WERI-Rb-1 (cell line): ENCODE measurements at regions not wholly inside any gene's neighbourhood (a gene's known extent, or its start where the extent isn't known, plus 50 kb on each side); places are given as distances from the start of the nearest gene placed in this dataset.
"Not testable (repeated sequence)": the region's sequence is repeated elsewhere in the genome, so short reads cannot be mapped to it uniquely, and the experiment has no call there.

Source experiments
- DNase-seq: peaks from one replicate; pipeline ENCODE4 v3.0.0-alpha.2; 2020
- H3K27ac ChIP-seq: fragments of 250-450 bp; sonication (Bioruptor Pico); 2 replicates; pipeline ENCODE4 v1.5.1; 2020; ENCODE audit warnings: mild to moderate bottlenecking, moderate library complexity
- H3K27me3 ChIP-seq: fragments of 250-450 bp; sonication (Bioruptor Pico); 2 replicates; pipeline ENCODE4 v1.5.1; 2021; ENCODE audit warnings: mild to moderate bottlenecking, low read depth, moderate library complexity; ENCODE audit not compliant: insufficient read depth, severe bottlenecking
- H3K36me3 ChIP-seq: fragments of 250-450 bp; sonication (Bioruptor Pico); 2 replicates; pipeline ENCODE4 v1.5.1; 2020; ENCODE audit warnings: mild to moderate bottlenecking, moderate library complexity
- H3K4me3 ChIP-seq: 2 replicates; pipeline ENCODE4 v1.5.1; 2011; ENCODE audit warnings: low read depth, mild to moderate bottlenecking, control low read depth, low read length
- H3K9me3 ChIP-seq: fragments of 250-450 bp; sonication (Bioruptor Pico); 2 replicates; pipeline ENCODE4 v1.5.1; 2021; ENCODE audit warnings: mild to moderate bottlenecking, moderate library complexity; ENCODE audit not compliant: severe bottlenecking
- TF ChIP-seq, protein P1 (sequence below): IDR thresholded peaks from 2 replicates; pipeline ENCODE4 v1.5.1; 2011; ENCODE audit warnings: low read depth, mild to moderate bottlenecking, control low read depth, inconsistent platforms, low read length

- Histone ChIP-seq H3K27ac (no peak overlapping the region), H3K4me3 (no peak overlapping the region), H3K9me3 (no peaks in the 10 kb centered on the region), H3K27me3 (no peaks in the 10 kb centered on the region), H3K36me3 (peaks cover 13% of the 10 kb centered on the region)
- DNase-seq, result no peak
- TF ChIP-seq, protein P1, sequence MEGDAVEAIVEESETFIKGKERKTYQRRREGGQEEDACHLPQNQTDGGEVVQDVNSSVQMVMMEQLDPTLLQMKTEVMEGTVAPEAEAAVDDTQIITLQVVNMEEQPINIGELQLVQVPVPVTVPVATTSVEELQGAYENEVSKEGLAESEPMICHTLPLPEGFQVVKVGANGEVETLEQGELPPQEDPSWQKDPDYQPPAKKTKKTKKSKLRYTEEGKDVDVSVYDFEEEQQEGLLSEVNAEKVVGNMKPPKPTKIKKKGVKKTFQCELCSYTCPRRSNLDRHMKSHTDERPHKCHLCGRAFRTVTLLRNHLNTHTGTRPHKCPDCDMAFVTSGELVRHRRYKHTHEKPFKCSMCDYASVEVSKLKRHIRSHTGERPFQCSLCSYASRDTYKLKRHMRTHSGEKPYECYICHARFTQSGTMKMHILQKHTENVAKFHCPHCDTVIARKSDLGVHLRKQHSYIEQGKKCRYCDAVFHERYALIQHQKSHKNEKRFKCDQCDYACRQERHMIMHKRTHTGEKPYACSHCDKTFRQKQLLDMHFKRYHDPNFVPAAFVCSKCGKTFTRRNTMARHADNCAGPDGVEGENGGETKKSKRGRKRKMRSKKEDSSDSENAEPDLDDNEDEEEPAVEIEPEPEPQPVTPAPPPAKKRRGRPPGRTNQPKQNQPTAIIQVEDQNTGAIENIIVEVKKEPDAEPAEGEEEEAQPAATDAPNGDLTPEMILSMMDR, result no peak
These were observed 68.3 kb upstream of the HGFAC start for GRCh38 chr4:3373468-3373867.

DNA sequence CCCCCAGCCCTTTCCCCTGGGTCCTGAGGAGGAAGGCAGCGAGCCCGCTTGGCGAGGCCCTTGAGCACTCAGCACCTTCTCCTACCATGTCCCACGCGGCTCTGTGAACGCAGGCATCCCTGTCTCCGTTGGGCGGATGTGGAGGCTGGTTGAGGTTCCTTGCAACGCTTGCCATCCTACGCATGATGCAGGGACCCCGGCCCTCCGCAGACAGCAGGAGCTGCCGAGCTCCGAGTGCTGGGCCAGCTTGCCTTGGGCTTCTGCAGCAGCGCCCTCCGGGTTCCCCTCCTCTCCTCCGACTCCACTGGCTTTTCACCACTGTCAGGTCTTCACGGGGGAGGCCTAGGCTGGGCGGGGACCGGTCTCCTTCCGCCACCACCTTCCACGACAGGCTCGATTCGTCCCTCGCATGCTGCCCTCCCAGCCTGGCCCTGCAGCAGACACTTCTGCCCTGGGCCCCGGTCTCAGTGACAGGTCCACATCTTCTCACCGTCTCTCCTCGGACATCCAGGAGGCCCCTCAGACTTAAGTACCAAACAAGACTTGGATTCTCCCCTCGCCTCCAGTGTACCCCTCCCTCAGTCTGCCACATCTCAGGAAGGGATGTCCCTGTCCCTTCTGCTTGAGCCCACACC, 67.6 kb upstream of the HGFAC start:
- H3K9me3 ChIP-seq, result peaks cover 2% of the 10 kb centered on the region
- TF ChIP-seq, protein P1, result no peak
- H3K27me3 ChIP-seq, result no peaks in the 10 kb centered on the region
- H3K27ac ChIP-seq, result no peak overlapping the region
- peaks cover 16% of the 10 kb centered on the region for H3K36me3 ChIP-seq
- DNase-seq, result no peak
- no peak overlapping the region for H3K4me3 ChIP-seq

DNA sequence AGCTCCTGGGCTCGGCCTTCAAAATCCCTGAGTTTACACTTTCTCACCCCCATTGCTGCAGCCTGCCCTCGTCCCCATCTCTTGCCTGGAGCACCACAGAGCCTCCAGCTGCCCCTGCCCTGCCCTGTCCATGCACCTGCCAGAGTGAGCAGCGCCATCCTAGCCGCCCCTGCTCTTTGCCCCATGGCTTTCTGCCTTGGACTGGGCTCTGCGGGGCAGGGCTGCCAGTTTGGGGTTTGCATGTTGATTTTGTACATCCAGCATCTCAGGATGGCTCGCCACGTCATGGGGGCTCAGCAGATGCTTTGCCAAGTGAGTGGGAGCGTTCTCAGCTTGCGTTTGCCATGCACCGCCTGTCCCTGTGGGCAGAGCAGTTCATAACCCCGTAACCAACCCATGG, 67.1 kb upstream of the HGFAC start:
- Histone ChIP-seq H3K4me3 (no peak overlapping the region), H3K36me3 (peaks cover 22% of the 10 kb centered on the region), H3K27ac (no peak overlapping the region), H3K27me3 (no peaks in the 10 kb centered on the region), H3K9me3 (peaks cover 4% of the 10 kb centered on the region)
- no peak for DNase-seq
- TF ChIP-seq, protein P1, result no peak

DNA sequence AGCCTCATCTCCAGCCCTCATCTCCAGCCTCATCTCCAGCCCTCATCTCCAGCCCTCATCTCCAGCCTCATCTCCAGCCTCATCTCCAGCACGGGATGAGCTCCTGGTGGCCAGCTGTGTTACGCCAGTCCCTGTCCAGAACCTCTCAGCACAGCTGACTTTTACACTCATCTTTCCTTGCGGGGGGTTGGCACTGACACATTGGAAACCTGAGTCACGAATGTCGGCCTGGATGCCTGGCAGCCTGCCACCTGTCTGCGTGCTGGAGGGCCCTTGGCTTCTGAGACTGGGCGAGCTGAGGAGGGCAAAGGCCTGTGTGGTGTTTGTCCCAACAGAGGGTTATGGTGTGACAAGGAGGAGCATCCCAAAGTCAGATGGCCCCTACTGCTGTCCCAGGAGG, 66.1 kb upstream of the HGFAC start:
- H3K27me3 ChIP-seq, result no peaks in the 10 kb centered on the region
- H3K27ac ChIP-seq, result no peak overlapping the region
- no peak for DNase-seq
- peaks cover 14% of the 10 kb centered on the region for H3K9me3 ChIP-seq
- no peak overlapping the region for H3K4me3 ChIP-seq
- TF ChIP-seq, protein P1, result no peak
- H3K36me3 ChIP-seq, result peaks cover 23% of the 10 kb centered on the region

DNA sequence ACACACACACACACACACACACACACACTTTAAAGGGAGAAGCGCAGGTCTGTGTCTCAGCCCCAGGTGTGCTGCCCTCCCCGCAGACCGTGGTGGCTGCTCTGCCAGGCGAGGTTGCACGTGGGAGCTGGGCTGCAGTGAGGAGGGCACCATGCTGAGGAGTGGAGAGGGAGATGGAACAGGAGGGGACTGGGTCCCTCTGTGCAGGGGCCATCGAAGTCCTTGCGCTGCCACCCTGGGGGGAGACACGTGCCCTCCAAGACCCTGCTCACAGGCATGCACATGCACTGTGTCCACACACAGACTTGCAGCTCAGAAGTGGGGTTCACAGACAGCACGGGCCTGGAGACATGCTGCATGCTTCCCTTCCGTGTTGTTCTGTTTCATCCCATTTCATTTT, 65.5 kb upstream of the HGFAC start:
- H3K9me3 ChIP-seq, result peaks cover 15% of the 10 kb centered on the region
- no peak overlapping the region for H3K4me3 ChIP-seq
- TF ChIP-seq, protein P1, result no peak
- no peaks in the 10 kb centered on the region for H3K27me3 ChIP-seq
- no peak overlapping the region for H3K27ac ChIP-seq
- H3K36me3 ChIP-seq, result peaks cover 23% of the 10 kb centered on the region
- DNase-seq, result no peak

- DNase-seq, result no peak
- no peak overlapping the region for H3K27ac ChIP-seq
- peaks cover 23% of the 10 kb centered on the region for H3K36me3 ChIP-seq
- TF ChIP-seq, protein P1, result no peak
- no peak overlapping the region for H3K4me3 ChIP-seq
- peaks cover 15% of the 10 kb centered on the region for H3K9me3 ChIP-seq
- no peaks in the 10 kb centered on the region for H3K27me3 ChIP-seq
These were observed 64.2 kb upstream of the HGFAC start for GRCh38 chr4:3377557-3377956.

DNA sequence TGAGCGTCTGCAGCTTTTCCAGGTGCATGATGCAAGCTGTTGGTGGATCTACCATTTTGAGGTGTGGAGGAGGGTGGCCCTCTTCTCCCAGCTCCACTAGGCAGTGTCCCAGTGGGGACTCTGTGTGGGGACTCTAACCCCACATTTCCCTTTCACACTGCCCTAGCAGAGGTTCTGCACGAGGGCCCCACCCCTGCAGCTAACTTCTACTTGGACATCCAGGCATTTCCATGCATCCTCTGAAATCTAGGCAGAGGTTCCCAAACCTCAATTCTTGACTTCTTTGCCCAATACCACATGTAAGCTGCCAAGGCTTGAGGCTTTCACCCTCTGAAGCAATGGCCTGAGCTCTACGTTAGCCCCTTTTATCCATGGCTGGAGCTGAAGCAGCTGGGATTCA, 61.4 kb upstream of the HGFAC start:
- not testable (repeated sequence) for H3K27me3 ChIP-seq, H3K27ac ChIP-seq, DNase-seq, H3K4me3 ChIP-seq
- Histone ChIP-seq H3K9me3 (peaks cover 15% of the 10 kb centered on the region), H3K36me3 (peaks cover 23% of the 10 kb centered on the region)
